H1 (cell line): ENCODE measurements at regions not wholly inside any gene's neighbourhood (a gene's known extent, or its start where the extent isn't known, plus 50 kb on each side); places are given as distances from the start of the nearest gene placed in this dataset.

Experiments
- CTCF ChIA-PET: fragments of 300-600 bp; sonication (Branson Sonifier 250); formaldehyde crosslinking; loops from one replicate; lab custom pipeline; 2021; ENCODE audit not compliant: partially characterized antibody; lab: Charles Lee
- POLR2A ChIA-PET: fragments of 300-600 bp; sonication (Branson Sonifier 250); formaldehyde crosslinking; loops from one replicate; lab custom pipeline; 2021; ENCODE audit warnings: inconsistent platforms; ENCODE audit not compliant: partially characterized antibody; lab: Charles Lee
- DNase-seq, 2 experiments: peaks; one replicate each; pipeline versions ENCODE4 v3.0.0 to v3.0.0-alpha.2; 2010 to 2022; ENCODE audit warnings: low spot score in 2 of 2, low read depth in 1 of 2, mixed read lengths in 1 of 2
- FAIRE-seq: peaks from 2 replicates; lab custom pipeline; 2011; peaks lifted over from hg19 to GRCh38; lab: Jason Lieb, UNC
- H2AFZ ChIP-seq: 2 replicates; pipeline ENCODE4 v1.8.1; 2012; ENCODE audit warnings: low read length, inconsistent platforms
- H2AK5ac ChIP-seq: 2 replicates; pipeline ENCODE4 v1.6.1; 2013; ENCODE audit warnings: low read depth, low read length
- H2BK120ac ChIP-seq: replicated peaks from 2 replicates; pipeline ENCODE3; 2013; ENCODE audit warnings: low read depth, low read length, inconsistent platforms
- H2BK12ac ChIP-seq: 2 replicates; pipeline ENCODE4 v1.6.1; 2013; ENCODE audit warnings: low read depth, low read length
- H2BK15ac ChIP-seq: 2 replicates; pipeline ENCODE4 v1.6.1; 2013; ENCODE audit warnings: low read length
- H2BK20ac ChIP-seq: 2 replicates; pipeline ENCODE4 v1.6.1; 2013; ENCODE audit warnings: low read length
- H2BK5ac ChIP-seq: 2 replicates; pipeline ENCODE4 v1.6.1; 2013; ENCODE audit warnings: low read depth, low read length
- H3K14ac ChIP-seq: 2 replicates; pipeline ENCODE4 v1.6.1; 2013; ENCODE audit warnings: inconsistent platforms; ENCODE audit not compliant: insufficient read length
- H3K18ac ChIP-seq: 2 replicates; pipeline ENCODE4 v1.6.1; 2013; ENCODE audit warnings: low read length; ENCODE audit errors: extremely low read depth
- H3K23ac ChIP-seq: 2 replicates; pipeline ENCODE4 v1.6.1; 2013; ENCODE audit warnings: inconsistent platforms; ENCODE audit not compliant: insufficient read length
- H3K23me2 ChIP-seq: 2 replicates; pipeline ENCODE4 v1.6.1; 2013; ENCODE audit warnings: low read depth, low read length
- H3K27ac ChIP-seq: 2 replicates; pipeline ENCODE4 v1.6.1; 2011; ENCODE audit warnings: low read depth, low read length, inconsistent platforms
- H3K27me3 ChIP-seq, 4 experiments: replicated peaks in 1 of 4; 1 replicate in 1 of 4; 2 replicates in 3 of 4; pipeline versions ENCODE4 v1.6.1 to v1.8.1; 2011 to 2013; ENCODE audit warnings: low read length in 3 of 4, mild to moderate bottlenecking in 3 of 4, inconsistent platforms in 2 of 4, mixed read lengths in 2 of 4, moderate library complexity in 1 of 4; ENCODE audit not compliant: control insufficient read depth in 3 of 4, insufficient read depth in 3 of 4; ENCODE audit errors: extremely low read depth in 1 of 4
- H3K36me3 ChIP-seq, 4 experiments: 2 replicates each; pipeline versions ENCODE4 v1.6.1 to v1.8.1; 2011 to 2013; ENCODE audit warnings: mild to moderate bottlenecking in 4 of 4, low read length in 3 of 4, moderate library complexity in 2 of 4, control low read depth in 1 of 4, inconsistent platforms in 1 of 4; ENCODE audit not compliant: insufficient read depth in 4 of 4, control insufficient read depth in 2 of 4
- H3K4ac ChIP-seq: replicated peaks from 2 replicates; pipeline ENCODE3; 2013; ENCODE audit warnings: low read length, low read depth, mixed read lengths, inconsistent platforms; ENCODE audit not compliant: insufficient read length
- H3K4me1 ChIP-seq, 4 experiments: replicated peaks in 1 of 4; 1 replicate in 1 of 4; 2 replicates in 3 of 4; pipeline versions ENCODE4 v1.6.1 to v1.8.1; 2011 to 2013; ENCODE audit warnings: low read length in 3 of 4, inconsistent platforms in 2 of 4, mixed read lengths in 1 of 4; ENCODE audit not compliant: insufficient read depth in 4 of 4, control insufficient read depth in 3 of 4
- H3K4me2 ChIP-seq, 2 experiments: 2 replicates each; pipeline versions ENCODE4 v1.6.1 to v1.8.1; 2011 to 2013; ENCODE audit warnings: low read depth in 2 of 2, low read length in 2 of 2, control low read depth in 1 of 2, inconsistent platforms in 1 of 2, mild to moderate bottlenecking in 1 of 2; ENCODE audit not compliant: insufficient read depth in 1 of 2
- H3K4me3 ChIP-seq, 4 experiments: fragments of 200-600, 300-600 bp in 1 of 4; sonication (generic), shearing (Covaris generic), sonication (Bioruptor Twin) in 1 of 4; 2 replicates each; pipeline versions ENCODE4 v1.5.1 to v1.8.1; 2011 to 2016; ENCODE audit warnings: low read length in 4 of 4, low read depth in 3 of 4, control low read depth in 2 of 4, inconsistent platforms in 2 of 4, mild to moderate bottlenecking in 2 of 4, mixed read lengths in 1 of 4, moderate library complexity in 1 of 4; ENCODE audit not compliant: insufficient read depth in 2 of 4; ENCODE audit errors: extremely low read depth in 1 of 4
- H3K56ac ChIP-seq: replicated peaks from 2 replicates; pipeline ENCODE3; 2013; ENCODE audit warnings: low read depth, mild to moderate bottlenecking, mixed read lengths, low read length, inconsistent platforms; ENCODE audit not compliant: insufficient read length
- H3K79me1 ChIP-seq: 2 replicates; pipeline ENCODE4 v1.6.1; 2013; ENCODE audit warnings: low read depth, low read length, control low read depth
- H3K79me2 ChIP-seq, 2 experiments: 2 replicates each; pipeline versions ENCODE4 v1.6.1 to v1.8.1; 2012 to 2013; ENCODE audit warnings: low read length in 2 of 2, mild to moderate bottlenecking in 2 of 2, inconsistent platforms in 1 of 2; ENCODE audit not compliant: insufficient read depth in 2 of 2, control insufficient read depth in 1 of 2
- H3K9ac ChIP-seq, 4 experiments: replicated peaks in 1 of 4; 1 replicate in 1 of 4; 2 replicates in 3 of 4; pipeline versions ENCODE4 v1.6.1 to v1.8.1; 2011 to 2013; ENCODE audit warnings: low read depth in 3 of 4, low read length in 3 of 4, control low read depth in 2 of 4, mild to moderate bottlenecking in 2 of 4, moderate library complexity in 2 of 4, inconsistent platforms in 1 of 4; ENCODE audit errors: extremely low read depth in 1 of 4
- H3K9me3 ChIP-seq, 2 experiments: 2 replicates each; pipeline versions ENCODE4 v1.6.1 to v1.8.1; 2012 to 2013; ENCODE audit warnings: mild to moderate bottlenecking in 2 of 2, moderate library complexity in 2 of 2, control low read depth in 1 of 2, inconsistent platforms in 1 of 2, low read depth in 1 of 2, low read length in 1 of 2, mixed read lengths in 1 of 2; ENCODE audit not compliant: insufficient read depth in 2 of 2
- H4K20me1 ChIP-seq, 2 experiments: replicated peaks in 1 of 2; 2 replicates each; pipeline versions ENCODE3 to v1.8.1; 2011 to 2013; ENCODE audit warnings: inconsistent platforms in 2 of 2, low read length in 2 of 2, mild to moderate bottlenecking in 1 of 2; ENCODE audit not compliant: insufficient read depth in 2 of 2, control insufficient read depth in 1 of 2
- H4K5ac ChIP-seq: 2 replicates; pipeline ENCODE4 v1.6.1; 2013; ENCODE audit warnings: low read length, low read depth, mixed read lengths, inconsistent platforms; ENCODE audit not compliant: insufficient read length
- H4K8ac ChIP-seq: 2 replicates; pipeline ENCODE4 v1.8.0; 2013; ENCODE audit warnings: mild to moderate bottlenecking, moderate library complexity, low read length, inconsistent platforms; ENCODE audit not compliant: insufficient read depth; ENCODE audit errors: extremely low read depth
- H4K91ac ChIP-seq: replicated peaks from 2 replicates; pipeline ENCODE3; 2013; ENCODE audit warnings: low read length, mixed read lengths, inconsistent platforms; ENCODE audit not compliant: insufficient read length
- CHD2 ChIP-seq: IDR thresholded peaks from 2 replicates; pipeline ENCODE4 v1.6.1; 2012; ENCODE audit warnings: low read length, improper control_type of control experiment
- CREB1 ChIP-seq: IDR thresholded peaks from 2 replicates; pipeline ENCODE4 v1.6.1; 2012; ENCODE audit warnings: inconsistent platforms
- FOSL1 ChIP-seq: IDR thresholded peaks from 2 replicates; pipeline ENCODE4 v1.6.1; 2011; ENCODE audit warnings: mild to moderate bottlenecking, low read depth, low read length, moderate library complexity; ENCODE audit not compliant: insufficient read depth
- GABPA ChIP-seq: IDR thresholded peaks from 2 replicates; pipeline ENCODE4 v1.6.1; 2011; ENCODE audit warnings: mild to moderate bottlenecking, low read length, moderate library complexity, borderline replicate concordance; ENCODE audit not compliant: insufficient read depth
- KDM4A ChIP-seq: IDR thresholded peaks from one replicate; pipeline ENCODE4 v1.7.1; 2012; ENCODE audit warnings: low read depth, mild to moderate bottlenecking, moderate library complexity, low read length, inconsistent platforms; ENCODE audit not compliant: severe bottlenecking
- RFX5 ChIP-seq: IDR thresholded peaks from 2 replicates; pipeline ENCODE4 v1.6.1; 2011; ENCODE audit warnings: low read depth, low read length, improper control_type of control experiment, borderline replicate concordance
- SIN3A ChIP-seq, 2 experiments: IDR thresholded peaks in 1 of 2; conservative IDR thresholded peaks in 1 of 2; 2 replicates each; pipeline ENCODE4 v1.6.1; 2011 to 2012; ENCODE audit warnings: low read length in 2 of 2, improper control_type of control experiment in 1 of 2, low read depth in 1 of 2, mild to moderate bottlenecking in 1 of 2
- TF ChIP-seq, protein P1 (sequence below): IDR thresholded peaks from 2 replicates; pipeline ENCODE4 v1.6.1; 2012; ENCODE audit warnings: inconsistent platforms

- Histone ChIP-seq H3K27ac (no peak overlapping the region), H4K91ac (no peak overlapping the region), H3K56ac (no peak overlapping the region), H2BK12ac (no peak overlapping the region), H3K23me2 (no peaks in the 10 kb centered on the region), H4K5ac (no peak overlapping the region), H2BK5ac (no peak overlapping the region), H3K4me2 (no peak overlapping the region), H3K4me1 (peaks cover 0 to 3% (median 0%) of the 10 kb centered on the region in 4 experiments; a peak in 1 of 7 replicates), H3K27me3 (no peaks in the 10 kb centered on the region), H3K79me2 (no peaks in the 10 kb centered on the region)
- no peak for TF ChIP-seq SIN3A (conservative IDR thresholded peaks at IDR 0.05 in 1 of 2, IDR thresholded peaks at IDR 0.05 in 1 of 2; ENCODE audit: low read depth in 1 of 2, low read length in 2 of 2)
- TF ChIP-seq CREB1: no peak
- TF ChIP-seq FOSL1: no peak
- TF ChIP-seq KDM4A: no peak
- no peak for TF ChIP-seq GABPA
- no peak for TF ChIP-seq RFX5
- TF ChIP-seq, protein P1, sequence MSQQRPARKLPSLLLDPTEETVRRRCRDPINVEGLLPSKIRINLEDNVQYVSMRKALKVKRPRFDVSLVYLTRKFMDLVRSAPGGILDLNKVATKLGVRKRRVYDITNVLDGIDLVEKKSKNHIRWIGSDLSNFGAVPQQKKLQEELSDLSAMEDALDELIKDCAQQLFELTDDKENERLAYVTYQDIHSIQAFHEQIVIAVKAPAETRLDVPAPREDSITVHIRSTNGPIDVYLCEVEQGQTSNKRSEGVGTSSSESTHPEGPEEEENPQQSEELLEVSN: no peak
- no peak for TF ChIP-seq CHD2
- TF ChIP-seq, all 59 proteins: peak for 0
- POLR2A ChIA-PET: no interaction called here
- Histone ChIP-seq H2BK15ac (no peak overlapping the region), H2AK5ac (no peak overlapping the region), H3K23ac (no peak overlapping the region), H4K20me1 (no peaks in the 10 kb centered on the region), H3K14ac (no peak overlapping the region), H3K9me3 (no peaks in the 10 kb centered on the region), H3K9ac (no peak overlapping the region), H3K36me3 (no peaks in the 10 kb centered on the region), H2BK120ac (no peak overlapping the region), H4K8ac (no peak overlapping the region), H2BK20ac (no peak overlapping the region), H3K18ac (no peak overlapping the region), H3K4me3 (no peak overlapping the region), H3K79me1 (no peaks in the 10 kb centered on the region), H3K4ac (no peak overlapping the region), H2AFZ (no peak overlapping the region)
- DNase-seq: no peak
- CTCF ChIA-PET: no interaction called here
- FAIRE-seq: no peak
Observed at GRCh38 chr5:45189042-45189441, 380.3 kb downstream of the MRPS30 start.
